Stimulated activated CD8-positive, alpha-beta memory T cell treated with anti-CD3 and anti-CD28 coated beads, Interleukin-7, amount 100 ng/mL, for 24 hours (primary cell): ENCODE measurements at regions not wholly inside any gene's neighbourhood (a gene's known extent, or its start where the extent isn't known, plus 50 kb on each side); places are given as distances from the start of the nearest gene placed in this dataset.

Source experiments
- DNase-seq: peaks from one replicate; pipeline ENCODE4 v3.0.0-alpha.2; 2020; ENCODE audit warnings: low read depth

- DNase-seq = no peak
Measured at GRCh38 chr17:72578817-72579470, 458.1 kb downstream of the SOX9 start.

- DNase-seq = no peak
Measured at GRCh38 chr17:72579990-72580320, 459.1 kb downstream of the SOX9 start.

GRCh38 chr17:72580321-72581127, 459.7 kb downstream of the SOX9 start:
- no peak for DNase-seq

- no peak for DNase-seq
Measured at GRCh38 chr17:72587156-72587555, 466.3 kb downstream of the SOX9 start.

GRCh38 chr17:72587773-72588511, 467.1 kb downstream of the SOX9 start:
- no peak for DNase-seq

- no peak for DNase-seq
Measured at GRCh38 chr17:72588561-72588960, 467.7 kb downstream of the SOX9 start.

- no peak for DNase-seq
Measured at GRCh38 chr17:72588961-72589360, 468.1 kb downstream of the SOX9 start.

- no peak for DNase-seq
Measured at GRCh38 chr17:72590382-72590781, 469.6 kb downstream of the SOX9 start.

GRCh38 chr17:72590882-72591281, 470.1 kb downstream of the SOX9 start:
- DNase-seq = no peak

GRCh38 chr17:72591289-72592241, 470.7 kb downstream of the SOX9 start:
- no peak for DNase-seq

GRCh38 chr17:72592242-72592966, 471.6 kb downstream of the SOX9 start:
- peak; percentile 15 for DNase-seq

GRCh38 chr17:72592967-72593325, 472.1 kb downstream of the SOX9 start:
- no peak for DNase-seq

GRCh38 chr17:72594248-72594647, 473.4 kb downstream of the SOX9 start:
- DNase-seq = no peak
